ENCODE measurements at regions not wholly inside any gene's neighbourhood (a gene's known extent, or its start where the extent isn't known, plus 50 kb on each side); places are given as distances from the start of the nearest gene placed in this dataset.

- TF ChIP-seq TAF1 (IDR thresholded peaks at IDR 0.05; ENCODE audit: borderline replicate concordance, insufficient read depth, low read length) (no peak), SIN3A (IDR thresholded peaks at IDR 0.05; ENCODE audit: borderline replicate concordance, insufficient read depth, low read length) (no peak), REST (IDR thresholded peaks at IDR 0.05; ENCODE audit: insufficient read depth in 1 of 2, low read depth in 2 of 2, low read length in 2 of 2) (no peak), POLR2AphosphoS5 (IDR thresholded peaks at IDR 0.05; ENCODE audit: low read depth, low read length) (no peak), FOXP2 (optimal IDR thresholded peaks at IDR 0.05; ENCODE audit: borderline replicate concordance, extremely low read depth, extremely low read length, insufficient read depth) (no peak)
Observed at GRCh38 chr7:121603886-121604285, 207.8 kb upstream of the FAM3C start.

DNA sequence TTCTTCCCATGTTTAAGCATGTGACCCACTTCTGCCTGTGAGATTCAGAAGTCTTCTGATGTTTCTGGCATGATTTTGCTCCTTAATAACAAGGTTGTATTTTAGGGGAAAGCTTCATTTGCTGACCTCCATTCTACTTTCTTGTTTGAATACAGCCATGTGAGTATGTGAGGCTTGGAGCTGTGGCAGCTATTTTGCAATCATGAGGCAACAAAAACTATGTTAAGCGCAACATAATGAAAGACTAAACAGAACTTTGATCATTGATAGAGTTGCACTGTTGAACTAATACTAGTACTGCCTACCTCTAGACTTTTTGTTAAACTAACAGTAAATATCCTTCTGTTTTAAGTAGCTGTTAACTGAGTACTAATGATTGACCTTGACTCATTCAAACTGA lies 203.8 kb upstream of the FAM3C start:
- TF ChIP-seq REST (IDR thresholded peaks at IDR 0.05; ENCODE audit: insufficient read depth in 1 of 2, low read depth in 2 of 2, low read length in 2 of 2) (no peak), POLR2AphosphoS5 (IDR thresholded peaks at IDR 0.05; ENCODE audit: low read depth, low read length) (no peak), TAF1 (IDR thresholded peaks at IDR 0.05; ENCODE audit: borderline replicate concordance, insufficient read depth, low read length) (no peak), SIN3A (IDR thresholded peaks at IDR 0.05; ENCODE audit: borderline replicate concordance, insufficient read depth, low read length) (no peak), FOXP2 (optimal IDR thresholded peaks at IDR 0.05; ENCODE audit: borderline replicate concordance, extremely low read depth, extremely low read length, insufficient read depth) (no peak)

GRCh38 chr7:121595758-121596696 lies 199.9 kb upstream of the FAM3C start:
- no peak for TF ChIP-seq FOXP2 (optimal IDR thresholded peaks at IDR 0.05; ENCODE audit: borderline replicate concordance, extremely low read depth, extremely low read length, insufficient read depth)
- no peak for TF ChIP-seq SIN3A (IDR thresholded peaks at IDR 0.05; ENCODE audit: borderline replicate concordance, insufficient read depth, low read length)
- no peak for TF ChIP-seq REST (IDR thresholded peaks at IDR 0.05; ENCODE audit: insufficient read depth in 1 of 2, low read depth in 2 of 2, low read length in 2 of 2)
- no peak for TF ChIP-seq POLR2AphosphoS5 (IDR thresholded peaks at IDR 0.05; ENCODE audit: low read depth, low read length)
- no peak for TF ChIP-seq TAF1 (IDR thresholded peaks at IDR 0.05; ENCODE audit: borderline replicate concordance, insufficient read depth, low read length)

- TF ChIP-seq SIN3A (IDR thresholded peaks at IDR 0.05; ENCODE audit: borderline replicate concordance, insufficient read depth, low read length) = no peak
- no peak for TF ChIP-seq FOXP2 (optimal IDR thresholded peaks at IDR 0.05; ENCODE audit: borderline replicate concordance, extremely low read depth, extremely low read length, insufficient read depth)
- TF ChIP-seq REST (IDR thresholded peaks at IDR 0.05; ENCODE audit: insufficient read depth in 1 of 2, low read depth in 2 of 2, low read length in 2 of 2) = no peak
- TF ChIP-seq TAF1 (IDR thresholded peaks at IDR 0.05; ENCODE audit: borderline replicate concordance, insufficient read depth, low read length) = no peak
- no peak for TF ChIP-seq POLR2AphosphoS5 (IDR thresholded peaks at IDR 0.05; ENCODE audit: low read depth, low read length)
Observed at GRCh38 chr7:121591926-121592325, 195.8 kb upstream of the FAM3C start.
